ENCODE measurements at regions not wholly inside any gene's neighbourhood (a gene's known extent, or its start where the extent isn't known, plus 50 kb on each side); places are given as distances from the start of the nearest gene placed in this dataset.

DNA sequence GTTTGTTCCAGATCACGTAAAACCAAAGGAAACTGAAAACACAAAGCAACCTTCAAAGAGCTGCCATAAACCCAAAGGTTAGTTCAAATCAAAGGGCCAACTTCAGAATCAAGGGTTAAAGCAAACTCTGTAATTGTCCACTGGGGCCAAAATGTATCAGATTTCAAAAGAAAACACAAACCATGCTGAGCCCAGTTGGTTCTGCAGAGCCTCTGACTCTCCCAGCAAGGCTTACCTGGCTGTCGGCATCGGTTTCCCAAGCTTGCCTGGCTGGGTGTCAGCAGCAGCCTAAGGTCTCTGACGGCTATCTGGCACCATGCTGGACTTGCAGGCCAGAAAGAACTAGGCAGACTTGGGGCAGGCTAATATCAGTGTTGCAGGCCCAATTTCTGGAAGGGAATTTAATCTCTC, 125.3 kb downstream of the DAD1 start:
- BruUV-seq (replicated peaks), result no TSS peak
- peaks cover 19% of the 10 kb centered on the region for H3K4me1 ChIP-seq (ENCODE audit: insufficient read depth, low read length)
- no peak overlapping the region for H2AFZ ChIP-seq (ENCODE audit: low read length)
- POLR2A ChIA-PET, result no interaction called here
- DNase-seq (ENCODE audit: low spot score) (peak; percentile 44), FAIRE-seq (no peak), ATAC-seq (peak; percentile 83)
- H3K27ac ChIP-seq (ENCODE audit: extremely low read length, insufficient read depth, low read length), result no peak overlapping the region
- CTCF ChIA-PET (ENCODE audit: low intra/inter-chr PET ratio, low total read pairs), result no interaction called here
- H3K79me2 ChIP-seq (ENCODE audit: insufficient read depth, low read length), result no peaks in the 10 kb centered on the region
- no peaks in the 10 kb centered on the region for H3K9me3 ChIP-seq (ENCODE audit: low read length)
- H4K20me1 ChIP-seq (ENCODE audit: insufficient read depth, low read length), result no peaks in the 10 kb centered on the region
- intact Hi-C loops (cut with micrococcal nuclease; ENCODE audit: unreplicated experiment), result no loop called here
- H3K36me3 ChIP-seq (replicated peaks in 1 of 2; ENCODE audit: control insufficient read depth in 1 of 2, insufficient read depth in 2 of 2, low read length in 2 of 2), result no peaks in the 10 kb centered on the region
- H3K27me3 ChIP-seq (ENCODE audit: control insufficient read depth in 1 of 2, insufficient read depth in 2 of 2, low read length in 2 of 2), result peaks cover 3 to 23% of the 10 kb centered on the region in 2 experiments; a peak in 4 of 5 replicates
- peak overlapping the region; percentile 19 for H3K4me2 ChIP-seq (ENCODE audit: low read depth, low read length)
- H3K4me3 ChIP-seq (replicated peaks in 1 of 3; ENCODE audit: insufficient read depth in 1 of 3, low read depth in 2 of 3, low read length in 3 of 3), result no peak overlapping the region
- WGBS (ENCODE audit: low lambda C conversion rate), result under 1% methylated on average over 4 of the region's 4 CpGs
- no peak overlapping the region for H3K9ac ChIP-seq (ENCODE audit: insufficient read depth, low read depth, low read length)
- in situ Hi-C loops (cut with HindIII; ENCODE audit: extremely low pct_ligation_motif_present, low pct_unique_long_range_greater_than_20kb), result no loop called here
- TF ChIP-seq ZFP90 (CRISPR knock-in tag; IDR thresholded peaks at IDR 0.05; ENCODE audit: borderline replicate concordance), result no peak
- no peak for TF ChIP-seq SNAPC2 (CRISPR knock-in tag; IDR thresholded peaks at IDR 0.05)
- no peak for TF ChIP-seq YEATS2 (CRISPR knock-in tag; IDR thresholded peaks at IDR 0.05; ENCODE audit: borderline replicate concordance)
- no peak for TF ChIP-seq ZNF318 (CRISPR knock-in tag; IDR thresholded peaks at IDR 0.05)
- no peak for TF ChIP-seq NFATC3 (CRISPR knock-in tag; IDR thresholded peaks at IDR 0.05)
- TF ChIP-seq, protein P1, sequence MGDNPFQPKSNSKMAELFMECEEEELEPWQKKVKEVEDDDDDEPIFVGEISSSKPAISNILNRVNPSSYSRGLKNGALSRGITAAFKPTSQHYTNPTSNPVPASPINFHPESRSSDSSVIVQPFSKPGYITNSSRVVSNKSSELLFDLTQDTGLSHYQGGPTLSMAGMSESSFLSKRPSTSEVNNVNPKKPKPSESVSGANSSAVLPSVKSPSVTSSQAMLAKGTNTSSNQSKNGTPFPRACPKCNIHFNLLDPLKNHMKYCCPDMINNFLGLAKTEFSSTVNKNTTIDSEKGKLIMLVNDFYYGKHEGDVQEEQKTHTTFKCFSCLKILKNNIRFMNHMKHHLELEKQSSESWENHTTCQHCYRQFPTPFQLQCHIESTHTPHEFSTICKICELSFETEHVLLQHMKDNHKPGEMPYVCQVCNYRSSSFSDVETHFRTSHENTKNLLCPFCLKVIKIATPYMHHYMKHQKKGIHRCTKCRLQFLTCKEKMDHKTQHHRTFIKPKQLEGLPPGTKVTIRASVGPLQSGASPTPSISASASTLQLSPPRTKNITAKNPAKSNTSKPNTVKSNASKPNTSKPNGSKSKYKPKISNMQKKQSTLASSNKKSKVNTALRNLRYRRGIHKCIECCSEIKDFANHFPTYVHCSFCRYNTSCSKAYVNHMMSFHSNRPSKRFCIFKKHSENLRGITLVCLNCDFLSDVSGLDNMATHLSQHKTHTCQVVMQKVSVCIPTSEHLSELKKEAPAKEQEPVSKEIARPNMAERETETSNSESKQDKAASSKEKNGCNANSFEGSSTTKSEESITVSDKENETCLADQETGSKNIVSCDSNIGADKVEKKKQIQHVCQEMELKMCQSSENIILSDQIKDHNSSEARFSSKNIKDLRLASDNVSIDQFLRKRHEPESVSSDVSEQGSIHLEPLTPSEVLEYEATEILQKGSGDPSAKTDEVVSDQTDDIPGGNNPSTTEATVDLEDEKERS (CRISPR knock-in tag; IDR thresholded peaks at IDR 0.05), result no peak
- no peak for TF ChIP-seq ZFP82 (CRISPR knock-in tag; IDR thresholded peaks at IDR 0.05; ENCODE audit: borderline replicate concordance)
- TF ChIP-seq TSC22D2 (CRISPR knock-in tag; IDR thresholded peaks at IDR 0.05; ENCODE audit: borderline replicate concordance), result no peak
- TF ChIP-seq TFAP4 (IDR thresholded peaks at IDR 0.05; ENCODE audit: borderline replicate concordance, low read depth), result no peak
- TF ChIP-seq U2AF2 (IDR thresholded peaks at IDR 0.05; ENCODE audit: low read depth, low read length), result no peak

All from HepG2 (cell line).